BLaER1 treated with 17β-estradiol and CSF1 and Interleukin-3, amounts not matched to agents 10 nM and 100 nM (cell line): ENCODE measurements at regions not wholly inside any gene's neighbourhood (a gene's known extent, or its start where the extent isn't known, plus 50 kb on each side); places are given as distances from the start of the nearest gene placed in this dataset.

Experiments used
- H3K27ac ChIP-seq, 11 experiments: shearing (Covaris generic); formaldehyde crosslinking; 2 replicates each; pipeline ENCODE4 v1.8.1; 2022
- H3K27me3 ChIP-seq, 11 experiments: shearing (Covaris generic); formaldehyde crosslinking; 2 replicates each; pipeline ENCODE4 v1.8.1; 2022
- H3K36me3 ChIP-seq, 11 experiments: shearing (Covaris generic); formaldehyde crosslinking; 2 replicates each; pipeline ENCODE4 v1.8.1; 2022
- H3K4me1 ChIP-seq, 10 experiments: shearing (Covaris generic); formaldehyde crosslinking; 2 replicates each; pipeline ENCODE4 v1.8.1; 2022
- H3K4me2 ChIP-seq, 11 experiments: shearing (Covaris generic); formaldehyde crosslinking; 2 replicates each; pipeline ENCODE4 v1.8.1; 2022
- H3K4me3 ChIP-seq, 10 experiments: shearing (Covaris generic); formaldehyde crosslinking; 2 replicates each; pipeline ENCODE4 v1.8.1; 2022
- H3K9ac ChIP-seq, 11 experiments: shearing (Covaris generic); formaldehyde crosslinking; 2 replicates each; pipeline ENCODE4 v1.8.1; 2022
- H3K9me3 ChIP-seq, 11 experiments: shearing (Covaris generic); formaldehyde crosslinking; replicated peaks in 1 of 11; 2 replicates each; pipeline ENCODE4 v1.8.1; 2022
- H4K20me1 ChIP-seq, 11 experiments: shearing (Covaris generic); formaldehyde crosslinking; 2 replicates each; pipeline ENCODE4 v1.8.1; 2022
- Cebpa-rat ChIP-seq, 11 experiments: shearing (Covaris generic); IDR thresholded peaks; 2 replicates each; pipeline ENCODE4 v1.8.1; 2022

DNA sequence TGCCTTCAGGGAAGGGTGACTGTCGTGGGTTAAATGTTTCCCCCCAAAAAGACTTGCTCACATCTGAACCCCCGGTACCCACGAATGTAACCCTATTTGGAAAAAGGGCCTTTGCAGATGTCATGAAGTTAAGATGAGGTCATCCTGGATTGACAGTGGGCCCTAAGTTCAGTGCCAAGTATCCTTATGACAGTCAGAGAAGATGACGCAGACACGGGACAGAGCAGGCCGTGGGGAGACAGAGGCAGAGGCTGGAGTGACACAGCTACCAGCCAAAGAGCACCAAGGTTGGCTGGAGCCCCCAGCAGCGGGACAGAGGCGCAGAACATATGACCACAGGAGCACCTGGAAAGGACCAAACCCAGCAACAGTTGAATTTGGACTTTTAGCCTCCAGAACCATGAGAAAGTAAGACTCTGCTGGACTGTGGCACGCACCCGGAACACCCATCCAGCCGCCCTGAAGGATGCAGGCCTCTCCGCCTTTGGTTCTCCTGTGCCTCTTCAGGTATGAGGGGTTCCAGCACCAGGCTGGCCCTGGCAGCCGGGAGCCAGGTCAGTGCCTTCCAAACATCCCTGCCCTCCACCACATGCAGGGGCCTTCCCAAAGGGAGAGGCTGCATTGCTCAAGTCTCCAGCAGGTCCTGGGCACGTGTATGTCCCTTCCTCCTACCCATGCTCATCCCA lies 104.0 kb downstream of the FOXL1 start:
- H3K4me3 ChIP-seq: no peak overlapping the region
- no peaks in the 10 kb centered on the region; a peak in 1 of 22 replicates for H4K20me1 ChIP-seq
- H3K4me1 ChIP-seq: peaks cover 5 to 49% (median 30%) of the 10 kb centered on the region in 10 experiments; a peak in 18 of 20 replicates
- no peaks in the 10 kb centered on the region for H3K27me3 ChIP-seq
- H3K9me3 ChIP-seq: peaks cover 7 to 26% (median 12%) of the 10 kb centered on the region in 11 experiments; a peak in 18 of 22 replicates
- H3K36me3 ChIP-seq: no peaks in the 10 kb centered on the region
- H3K9ac ChIP-seq: no peak overlapping the region
- 0 out of 22 replicates have a peak overlapping the region, but pooled peaks of 1 of the 11 experiments have one; percentile 10 for H3K27ac ChIP-seq
- no peak overlapping the region for H3K4me2 ChIP-seq
- no peak for TF ChIP-seq Cebpa-rat (IDR thresholded peaks at IDR 0.05)

GRCh38 chr16:86683441-86684194 lies 105.3 kb downstream of the FOXL1 start:
- H3K9ac ChIP-seq: no peak overlapping the region
- H3K4me3 ChIP-seq: no peak overlapping the region
- H3K4me2 ChIP-seq: peak overlapping the region; percentile 6 to 83 (median 69); a peak in 20 of 22 replicates
- no peak for TF ChIP-seq Cebpa-rat (IDR thresholded peaks at IDR 0.05)
- H3K27ac ChIP-seq: peak overlapping the region in 1 of 11 experiments; percentile 28; a peak in 1 of 22 replicates
- H4K20me1 ChIP-seq: no peaks in the 10 kb centered on the region; a peak in 1 of 22 replicates
- H3K36me3 ChIP-seq: no peaks in the 10 kb centered on the region
- no peaks in the 10 kb centered on the region for H3K27me3 ChIP-seq
- peaks cover 7 to 21% (median 8%) of the 10 kb centered on the region in 11 experiments; a peak in 18 of 22 replicates for H3K9me3 ChIP-seq
- peaks cover 5 to 49% (median 30%) of the 10 kb centered on the region in 10 experiments; a peak in 18 of 20 replicates for H3K4me1 ChIP-seq

- peak overlapping the region in 3 of 11 experiments; percentile 31 to 49 (median 45); a peak in 5 of 22 replicates for H3K4me2 ChIP-seq
- H3K27me3 ChIP-seq: no peaks in the 10 kb centered on the region
- no peak overlapping the region for H3K9ac ChIP-seq
- peaks cover 5 to 42% (median 27%) of the 10 kb centered on the region in 10 experiments; a peak in 18 of 20 replicates for H3K4me1 ChIP-seq
- H3K9me3 ChIP-seq: peaks cover 0 to 13% (median 0%) of the 10 kb centered on the region in 11 experiments; a peak in 2 of 22 replicates
- H4K20me1 ChIP-seq: no peaks in the 10 kb centered on the region; a peak in 1 of 22 replicates
- no peak overlapping the region for H3K27ac ChIP-seq
- no peak for TF ChIP-seq Cebpa-rat (IDR thresholded peaks at IDR 0.05)
- no peak overlapping the region for H3K4me3 ChIP-seq
- no peaks in the 10 kb centered on the region for H3K36me3 ChIP-seq
Observed at GRCh38 chr16:86685076-86685475, 106.7 kb downstream of the FOXL1 start.

- Histone ChIP-seq H3K36me3 (no peaks in the 10 kb centered on the region), H3K27me3 (no peaks in the 10 kb centered on the region), H3K9ac (no peak overlapping the region), H3K4me2 (no peak overlapping the region), H3K27ac (no peak overlapping the region), H3K9me3 (no peaks in the 10 kb centered on the region), H4K20me1 (no peaks in the 10 kb centered on the region), H3K4me1 (no peaks in the 10 kb centered on the region), H3K4me3 (no peak overlapping the region)
- no peak for TF ChIP-seq Cebpa-rat (IDR thresholded peaks at IDR 0.05)
Observed at GRCh38 chr16:86690970-86691369, 112.6 kb downstream of the FOXL1 start.

- no peaks in the 10 kb centered on the region for H3K27me3 ChIP-seq
- no peak for TF ChIP-seq Cebpa-rat (IDR thresholded peaks at IDR 0.05)
Observed at GRCh38 chr16:86692426-86692825, 114.1 kb downstream of the FOXL1 start.

GRCh38 chr16:86693033-86693432 lies 114.7 kb downstream of the FOXL1 start:
- no peaks in the 10 kb centered on the region for H3K9me3 ChIP-seq
- no peak for TF ChIP-seq Cebpa-rat (IDR thresholded peaks at IDR 0.05)
- no peak overlapping the region for H3K4me2 ChIP-seq
- H3K9ac ChIP-seq: no peak overlapping the region
- no peaks in the 10 kb centered on the region for H3K4me1 ChIP-seq
- no peak overlapping the region for H3K27ac ChIP-seq
- H3K27me3 ChIP-seq: no peaks in the 10 kb centered on the region
- H3K4me3 ChIP-seq: no peak overlapping the region
- H4K20me1 ChIP-seq: no peaks in the 10 kb centered on the region
- H3K36me3 ChIP-seq: no peaks in the 10 kb centered on the region

More at GRCh38 chr16:86692426-86692825, 114.1 kb downstream of the FOXL1 start:
- Histone ChIP-seq H3K4me2 (no peak overlapping the region), H3K9ac (no peak overlapping the region), H3K9me3 (no peaks in the 10 kb centered on the region), H3K4me3 (no peak overlapping the region), H4K20me1 (no peaks in the 10 kb centered on the region), H3K36me3 (no peaks in the 10 kb centered on the region), H3K27ac (no peak overlapping the region), H3K4me1 (no peaks in the 10 kb centered on the region)

GRCh38 chr16:86697715-86698114 lies 119.4 kb downstream of the FOXL1 start:
- Histone ChIP-seq H3K4me1 (no peaks in the 10 kb centered on the region), H3K27ac (no peak overlapping the region), H3K4me2 (no peak overlapping the region), H4K20me1 (no peaks in the 10 kb centered on the region), H3K9me3 (no peaks in the 10 kb centered on the region), H3K27me3 (no peaks in the 10 kb centered on the region), H3K36me3 (no peaks in the 10 kb centered on the region), H3K9ac (no peak overlapping the region), H3K4me3 (no peak overlapping the region)
- no peak for TF ChIP-seq Cebpa-rat (IDR thresholded peaks at IDR 0.05)

GRCh38 chr16:86700046-86700945 lies 121.9 kb downstream of the FOXL1 start:
- no peak overlapping the region for H3K4me3 ChIP-seq
- H3K9ac ChIP-seq: no peak overlapping the region
- no peaks in the 10 kb centered on the region for H4K20me1 ChIP-seq
- peaks cover 0 to 2% (median under 1%) of the 10 kb centered on the region in 11 experiments; a peak in 1 of 22 replicates for H3K9me3 ChIP-seq
- no peaks in the 10 kb centered on the region for H3K4me1 ChIP-seq
- no peak for TF ChIP-seq Cebpa-rat (IDR thresholded peaks at IDR 0.05)
- no peak overlapping the region for H3K27ac ChIP-seq
- no peaks in the 10 kb centered on the region for H3K36me3 ChIP-seq
- H3K4me2 ChIP-seq: no peak overlapping the region
- no peaks in the 10 kb centered on the region for H3K27me3 ChIP-seq
